H1 (cell line): ENCODE measurements at regions not wholly inside any gene's neighbourhood (a gene's known extent, or its start where the extent isn't known, plus 50 kb on each side); places are given as distances from the start of the nearest gene placed in this dataset.

ENCODE experiments used
- CTCF ChIA-PET: fragments of 300-600 bp; sonication (Branson Sonifier 250); formaldehyde crosslinking; loops from one replicate; lab custom pipeline; 2021; ENCODE audit not compliant: partially characterized antibody; lab: Charles Lee
- POLR2A ChIA-PET: fragments of 300-600 bp; sonication (Branson Sonifier 250); formaldehyde crosslinking; loops from one replicate; lab custom pipeline; 2021; ENCODE audit warnings: inconsistent platforms; ENCODE audit not compliant: partially characterized antibody; lab: Charles Lee
- DNase-seq, 2 experiments: peaks; one replicate each; pipeline versions ENCODE4 v3.0.0 to v3.0.0-alpha.2; 2010 to 2022; ENCODE audit warnings: low spot score in 2 of 2, low read depth in 1 of 2, mixed read lengths in 1 of 2
- FAIRE-seq: peaks from 2 replicates; lab custom pipeline; 2011; peaks lifted over from hg19 to GRCh38; lab: Jason Lieb, UNC
- H2AFZ ChIP-seq: 2 replicates; pipeline ENCODE4 v1.8.1; 2012; ENCODE audit warnings: low read length, inconsistent platforms
- H2AK5ac ChIP-seq: 2 replicates; pipeline ENCODE4 v1.6.1; 2013; ENCODE audit warnings: low read depth, low read length
- H2BK120ac ChIP-seq: replicated peaks from 2 replicates; pipeline ENCODE3; 2013; ENCODE audit warnings: low read depth, low read length, inconsistent platforms
- H2BK12ac ChIP-seq: 2 replicates; pipeline ENCODE4 v1.6.1; 2013; ENCODE audit warnings: low read depth, low read length
- H2BK15ac ChIP-seq: 2 replicates; pipeline ENCODE4 v1.6.1; 2013; ENCODE audit warnings: low read length
- H2BK20ac ChIP-seq: 2 replicates; pipeline ENCODE4 v1.6.1; 2013; ENCODE audit warnings: low read length
- H2BK5ac ChIP-seq: 2 replicates; pipeline ENCODE4 v1.6.1; 2013; ENCODE audit warnings: low read depth, low read length
- H3K14ac ChIP-seq: 2 replicates; pipeline ENCODE4 v1.6.1; 2013; ENCODE audit warnings: inconsistent platforms; ENCODE audit not compliant: insufficient read length
- H3K18ac ChIP-seq: 2 replicates; pipeline ENCODE4 v1.6.1; 2013; ENCODE audit warnings: low read length; ENCODE audit errors: extremely low read depth
- H3K23ac ChIP-seq: 2 replicates; pipeline ENCODE4 v1.6.1; 2013; ENCODE audit warnings: inconsistent platforms; ENCODE audit not compliant: insufficient read length
- H3K23me2 ChIP-seq: 2 replicates; pipeline ENCODE4 v1.6.1; 2013; ENCODE audit warnings: low read depth, low read length
- H3K27ac ChIP-seq: 2 replicates; pipeline ENCODE4 v1.6.1; 2011; ENCODE audit warnings: low read depth, low read length, inconsistent platforms
- H3K27me3 ChIP-seq, 4 experiments: replicated peaks in 1 of 4; 1 replicate in 1 of 4; 2 replicates in 3 of 4; pipeline versions ENCODE4 v1.6.1 to v1.8.1; 2011 to 2013; ENCODE audit warnings: low read length in 3 of 4, mild to moderate bottlenecking in 3 of 4, inconsistent platforms in 2 of 4, mixed read lengths in 2 of 4, moderate library complexity in 1 of 4; ENCODE audit not compliant: control insufficient read depth in 3 of 4, insufficient read depth in 3 of 4; ENCODE audit errors: extremely low read depth in 1 of 4
- H3K36me3 ChIP-seq, 4 experiments: 2 replicates each; pipeline versions ENCODE4 v1.6.1 to v1.8.1; 2011 to 2013; ENCODE audit warnings: mild to moderate bottlenecking in 4 of 4, low read length in 3 of 4, moderate library complexity in 2 of 4, control low read depth in 1 of 4, inconsistent platforms in 1 of 4; ENCODE audit not compliant: insufficient read depth in 4 of 4, control insufficient read depth in 2 of 4
- H3K4ac ChIP-seq: replicated peaks from 2 replicates; pipeline ENCODE3; 2013; ENCODE audit warnings: low read length, low read depth, mixed read lengths, inconsistent platforms; ENCODE audit not compliant: insufficient read length
- H3K4me1 ChIP-seq, 4 experiments: replicated peaks in 1 of 4; 1 replicate in 1 of 4; 2 replicates in 3 of 4; pipeline versions ENCODE4 v1.6.1 to v1.8.1; 2011 to 2013; ENCODE audit warnings: low read length in 3 of 4, inconsistent platforms in 2 of 4, mixed read lengths in 1 of 4; ENCODE audit not compliant: insufficient read depth in 4 of 4, control insufficient read depth in 3 of 4
- H3K4me2 ChIP-seq, 2 experiments: 2 replicates each; pipeline versions ENCODE4 v1.6.1 to v1.8.1; 2011 to 2013; ENCODE audit warnings: low read depth in 2 of 2, low read length in 2 of 2, control low read depth in 1 of 2, inconsistent platforms in 1 of 2, mild to moderate bottlenecking in 1 of 2; ENCODE audit not compliant: insufficient read depth in 1 of 2
- H3K4me3 ChIP-seq, 4 experiments: fragments of 200-600, 300-600 bp in 1 of 4; sonication (generic), shearing (Covaris generic), sonication (Bioruptor Twin) in 1 of 4; 2 replicates each; pipeline versions ENCODE4 v1.5.1 to v1.8.1; 2011 to 2016; ENCODE audit warnings: low read length in 4 of 4, low read depth in 3 of 4, control low read depth in 2 of 4, inconsistent platforms in 2 of 4, mild to moderate bottlenecking in 2 of 4, mixed read lengths in 1 of 4, moderate library complexity in 1 of 4; ENCODE audit not compliant: insufficient read depth in 2 of 4; ENCODE audit errors: extremely low read depth in 1 of 4
- H3K56ac ChIP-seq: replicated peaks from 2 replicates; pipeline ENCODE3; 2013; ENCODE audit warnings: low read depth, mild to moderate bottlenecking, mixed read lengths, low read length, inconsistent platforms; ENCODE audit not compliant: insufficient read length
- H3K79me1 ChIP-seq: 2 replicates; pipeline ENCODE4 v1.6.1; 2013; ENCODE audit warnings: low read depth, low read length, control low read depth
- H3K79me2 ChIP-seq, 2 experiments: 2 replicates each; pipeline versions ENCODE4 v1.6.1 to v1.8.1; 2012 to 2013; ENCODE audit warnings: low read length in 2 of 2, mild to moderate bottlenecking in 2 of 2, inconsistent platforms in 1 of 2; ENCODE audit not compliant: insufficient read depth in 2 of 2, control insufficient read depth in 1 of 2
- H3K9ac ChIP-seq, 4 experiments: replicated peaks in 1 of 4; 1 replicate in 1 of 4; 2 replicates in 3 of 4; pipeline versions ENCODE4 v1.6.1 to v1.8.1; 2011 to 2013; ENCODE audit warnings: low read depth in 3 of 4, low read length in 3 of 4, control low read depth in 2 of 4, mild to moderate bottlenecking in 2 of 4, moderate library complexity in 2 of 4, inconsistent platforms in 1 of 4; ENCODE audit errors: extremely low read depth in 1 of 4
- H3K9me3 ChIP-seq, 2 experiments: 2 replicates each; pipeline versions ENCODE4 v1.6.1 to v1.8.1; 2012 to 2013; ENCODE audit warnings: mild to moderate bottlenecking in 2 of 2, moderate library complexity in 2 of 2, control low read depth in 1 of 2, inconsistent platforms in 1 of 2, low read depth in 1 of 2, low read length in 1 of 2, mixed read lengths in 1 of 2; ENCODE audit not compliant: insufficient read depth in 2 of 2
- H4K20me1 ChIP-seq, 2 experiments: replicated peaks in 1 of 2; 2 replicates each; pipeline versions ENCODE3 to v1.8.1; 2011 to 2013; ENCODE audit warnings: inconsistent platforms in 2 of 2, low read length in 2 of 2, mild to moderate bottlenecking in 1 of 2; ENCODE audit not compliant: insufficient read depth in 2 of 2, control insufficient read depth in 1 of 2
- H4K5ac ChIP-seq: 2 replicates; pipeline ENCODE4 v1.6.1; 2013; ENCODE audit warnings: low read length, low read depth, mixed read lengths, inconsistent platforms; ENCODE audit not compliant: insufficient read length
- H4K8ac ChIP-seq: 2 replicates; pipeline ENCODE4 v1.8.0; 2013; ENCODE audit warnings: mild to moderate bottlenecking, moderate library complexity, low read length, inconsistent platforms; ENCODE audit not compliant: insufficient read depth; ENCODE audit errors: extremely low read depth
- H4K91ac ChIP-seq: replicated peaks from 2 replicates; pipeline ENCODE3; 2013; ENCODE audit warnings: low read length, mixed read lengths, inconsistent platforms; ENCODE audit not compliant: insufficient read length
- CREB1 ChIP-seq: IDR thresholded peaks from 2 replicates; pipeline ENCODE4 v1.6.1; 2012; ENCODE audit warnings: inconsistent platforms
- GTF2F1 ChIP-seq: IDR thresholded peaks from 2 replicates; pipeline ENCODE4 v1.6.1; 2012; ENCODE audit warnings: low read depth, low read length, improper control_type of control experiment, borderline replicate concordance
- JUND ChIP-seq: IDR thresholded peaks from 2 replicates; pipeline ENCODE4 v1.6.1; 2011; ENCODE audit warnings: mild to moderate bottlenecking, improper control_type of control experiment, low read length
- SP1 ChIP-seq: IDR thresholded peaks from 2 replicates; pipeline ENCODE4 v1.6.1; 2011; ENCODE audit warnings: low read depth, low read length
- TBP ChIP-seq: IDR thresholded peaks from 2 replicates; pipeline ENCODE4 v1.6.1; 2011; ENCODE audit warnings: low read depth, low read length, improper control_type of control experiment
- WGBS, 2 experiments: shearing (Covaris generic) in 1 of 2; methylation state at CpG; one replicate each; pipeline versions ENCODE4 v1.1.6 to v1.1.7; 2013 to 2015; ENCODE audit warnings: low lambda C conversion rate in 2 of 2, mixed read lengths in 2 of 2, inconsistent platforms in 1 of 2, low coverage in 1 of 2, missing lambda C conversion rate in 1 of 2; ENCODE audit not compliant: insufficient replicate concordance in 2 of 2, insufficient coverage in 1 of 2, insufficient read length in 1 of 2; ENCODE audit errors: extremely low coverage in 1 of 2, missing lambda C conversion rate in 1 of 2; 5-methylcytosine and 5-hydroxymethylcytosine counted together

- Histone ChIP-seq H2BK15ac (no peak overlapping the region), H2AFZ (peak overlapping the region; percentile 84), H2BK12ac (no peak overlapping the region), H3K27me3 (no peaks in the 10 kb centered on the region), H3K79me1 (no peaks in the 10 kb centered on the region), H3K4me1 (no peaks in the 10 kb centered on the region), H3K18ac (no peak overlapping the region), H3K36me3 (no peaks in the 10 kb centered on the region), H3K14ac (no peak overlapping the region), H2BK20ac (no peak overlapping the region), H2BK5ac (no peak overlapping the region), H2AK5ac (no peak overlapping the region), H3K27ac (no peak overlapping the region), H3K9me3 (no peaks in the 10 kb centered on the region), H3K4me2 (no peak overlapping the region), H4K20me1 (no peaks in the 10 kb centered on the region)
- no peak for DNase-seq
- 87% methylated on average over 9 of the region's 9 CpGs; no CpG with 5 or more reads in 1 of the 2 experiments for WGBS, 2 experiments
- TF ChIP-seq GTF2F1 = no peak
- no peak for TF ChIP-seq SP1
- no peak for TF ChIP-seq CREB1
- TF ChIP-seq TBP = no peak
- TF ChIP-seq JUND = no peak
- TF ChIP-seq, all 59 proteins: peak for 0
- Histone ChIP-seq H3K23ac (no peak overlapping the region), H4K5ac (no peak overlapping the region), H4K8ac (0 out of 2 replicates have a peak overlapping the region, but pooled peaks have one; percentile 25), H3K56ac (no peak overlapping the region), H3K23me2 (no peaks in the 10 kb centered on the region), H3K4ac (no peak overlapping the region), H3K79me2 (no peaks in the 10 kb centered on the region), H3K4me3 (no peak overlapping the region), H2BK120ac (no peak overlapping the region), H4K91ac (no peak overlapping the region), H3K9ac (no peak overlapping the region)
- ChIA-PET POLR2A (no interaction called here), CTCF (interaction anchor here (1.1 to 1.3 kb wide), 2 partner anchors 9 to 325 kb away, joined by 3 read pairs; no protein-coding TSS in a partner anchor)
- no peak for FAIRE-seq
Measured at GRCh38 chr13:38264363-38265131, 85.1 kb upstream of the UFM1 start.
